Fibroblast of villous mesenchyme (primary cell): ENCODE measurements at regions not wholly inside any gene's neighbourhood (a gene's known extent, or its start where the extent isn't known, plus 50 kb on each side); places are given as distances from the start of the nearest gene placed in this dataset.

Experiments used
- DNase-seq: peaks from one replicate; pipeline ENCODE4 v3.0.0-alpha.2; 2010; ENCODE audit warnings: low read depth
- H3K4me3 ChIP-seq: 2 replicates; pipeline ENCODE4 v1.5.1; 2011; ENCODE audit warnings: low read depth, mild to moderate bottlenecking, low read length
- CTCF ChIP-seq: IDR thresholded peaks from 2 replicates; pipeline ENCODE4 v1.5.1; 2012; ENCODE audit warnings: low read depth, mild to moderate bottlenecking, low read length; ENCODE audit not compliant: insufficient read depth

- no peak for DNase-seq
- no peak for TF ChIP-seq CTCF
- no peak overlapping the region for H3K4me3 ChIP-seq
Observed at GRCh38 chr11:110835106-110835505, 122.9 kb upstream of the ARHGAP20 start.

GRCh38 chr11:110833033-110833484 lies 120.8 kb upstream of the ARHGAP20 start:
- H3K4me3 ChIP-seq: no peak overlapping the region
- DNase-seq: peak; percentile 50
- no peak for TF ChIP-seq CTCF

DNA sequence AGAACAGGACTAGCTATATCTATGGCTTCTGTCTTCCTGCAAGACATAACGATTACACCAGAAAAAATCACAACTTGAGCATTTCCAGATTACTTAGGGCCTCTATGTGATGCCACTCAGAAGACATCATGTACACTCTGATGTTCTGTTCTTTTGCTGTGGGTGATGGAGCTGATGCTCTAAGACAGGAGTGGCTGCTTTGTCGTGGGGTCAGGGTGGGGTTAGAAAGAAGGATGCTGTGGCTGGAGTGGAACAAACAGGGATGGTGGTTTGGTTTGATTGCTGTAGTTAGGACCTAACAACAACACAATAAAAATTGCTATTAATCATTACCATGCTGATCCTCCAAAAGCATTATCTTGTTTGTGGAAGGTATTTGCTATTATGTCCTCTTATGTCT lies 120.3 kb upstream of the ARHGAP20 start:
- H3K4me3 ChIP-seq: no peak overlapping the region
- no peak for DNase-seq
- no peak for TF ChIP-seq CTCF

- no peak for TF ChIP-seq CTCF
- H3K4me3 ChIP-seq: no peak overlapping the region
- DNase-seq: no peak
Observed at GRCh38 chr11:110832080-110832479, 119.8 kb upstream of the ARHGAP20 start.

DNA sequence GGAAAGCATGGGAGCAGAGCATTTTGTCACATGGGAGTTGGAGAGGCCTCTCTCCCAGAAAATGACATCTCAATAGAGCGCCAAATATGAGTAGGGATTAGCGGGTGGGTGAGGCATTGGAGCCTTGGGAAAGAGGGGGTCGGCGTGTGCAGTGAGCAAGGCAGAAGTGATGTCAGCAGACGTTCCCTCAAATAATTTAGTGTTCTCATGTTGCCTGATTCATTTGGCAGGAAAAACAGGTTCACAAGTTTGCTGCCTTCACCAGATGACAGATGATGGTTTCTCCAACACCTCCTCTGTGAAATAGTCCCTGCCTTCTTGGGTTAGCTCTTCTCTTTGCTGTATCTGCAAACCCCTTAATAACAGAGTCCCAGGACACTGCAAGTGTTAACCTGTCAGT lies 118.5 kb upstream of the ARHGAP20 start:
- DNase-seq: no peak
- H3K4me3 ChIP-seq: no peak overlapping the region
- no peak for TF ChIP-seq CTCF

- TF ChIP-seq CTCF: no peak
- DNase-seq: no peak
- no peak overlapping the region for H3K4me3 ChIP-seq
Observed at GRCh38 chr11:110830344-110830743, 118.1 kb upstream of the ARHGAP20 start.

- DNase-seq: no peak
- H3K4me3 ChIP-seq: no peak overlapping the region
- no peak for TF ChIP-seq CTCF
Observed at GRCh38 chr11:110829873-110830272, 117.6 kb upstream of the ARHGAP20 start.
